WI38 (cell line): ENCODE measurements at regions not wholly inside any gene's neighbourhood (a gene's known extent, or its start where the extent isn't known, plus 50 kb on each side); places are given as distances from the start of the nearest gene placed in this dataset.

Experiments used
- H3K4me3 ChIP-seq: 2 replicates; pipeline ENCODE4 v1.5.1; 2011; ENCODE audit warnings: low read depth, mild to moderate bottlenecking, control low read depth, low read length
- CTCF ChIP-seq: IDR thresholded peaks from 2 replicates; pipeline ENCODE4 v1.5.1; 2012; ENCODE audit warnings: low read depth, mild to moderate bottlenecking, control low read depth, low read length

DNA sequence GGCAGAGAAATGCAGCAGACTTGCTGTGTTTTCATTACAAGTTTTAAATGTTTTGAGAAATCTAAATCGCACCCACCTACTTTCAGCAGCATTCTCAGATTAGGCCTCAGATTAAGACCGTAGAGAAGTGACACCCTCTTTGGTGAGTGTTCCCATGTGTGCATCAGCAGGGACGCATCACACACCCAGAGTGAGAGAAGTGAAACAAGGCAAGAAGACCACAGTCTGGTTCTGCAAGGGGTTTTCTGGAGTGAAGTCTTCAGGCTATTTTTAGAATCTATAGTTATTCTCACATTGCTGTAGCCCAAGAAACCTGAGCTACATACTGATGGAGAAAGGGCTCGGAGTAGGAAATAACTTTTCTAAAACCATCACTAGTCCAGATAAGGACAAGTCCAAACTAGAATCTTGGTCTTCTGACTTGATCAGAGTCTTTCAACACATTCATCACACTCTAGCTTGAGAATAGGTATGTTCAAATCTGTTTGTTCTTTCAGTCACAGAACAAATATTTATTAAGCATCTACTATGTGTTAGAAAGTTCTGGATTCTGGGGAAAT lies 1216.6 kb upstream of the PIK3C3 start:
- no peak for TF ChIP-seq CTCF
- H3K4me3 ChIP-seq, result no peak overlapping the region

- no peak overlapping the region for H3K4me3 ChIP-seq
- TF ChIP-seq CTCF, result no peak
Measured at GRCh38 chr18:40708726-40709125, 1246.3 kb upstream of the PIK3C3 start.

DNA sequence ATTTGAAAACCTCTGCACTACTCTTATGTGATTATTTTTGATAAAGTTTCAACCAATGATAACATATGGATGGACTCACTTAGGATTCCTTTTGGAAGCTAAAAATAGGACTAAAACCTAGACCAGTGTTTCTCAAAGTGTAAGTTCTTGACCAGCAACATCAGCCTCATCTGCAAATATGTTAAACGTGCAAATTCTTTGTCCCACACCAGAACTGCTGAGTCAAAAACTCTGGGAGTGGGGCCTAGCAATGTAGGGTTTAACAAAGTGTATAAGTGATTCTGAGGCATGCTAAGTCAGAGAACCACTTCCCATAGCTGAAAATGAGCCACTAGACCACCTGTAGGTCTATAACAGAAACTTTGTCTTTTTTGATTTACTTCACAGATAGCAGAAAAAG lies 1247.2 kb upstream of the PIK3C3 start:
- no peak overlapping the region for H3K4me3 ChIP-seq
- TF ChIP-seq CTCF, result no peak

DNA sequence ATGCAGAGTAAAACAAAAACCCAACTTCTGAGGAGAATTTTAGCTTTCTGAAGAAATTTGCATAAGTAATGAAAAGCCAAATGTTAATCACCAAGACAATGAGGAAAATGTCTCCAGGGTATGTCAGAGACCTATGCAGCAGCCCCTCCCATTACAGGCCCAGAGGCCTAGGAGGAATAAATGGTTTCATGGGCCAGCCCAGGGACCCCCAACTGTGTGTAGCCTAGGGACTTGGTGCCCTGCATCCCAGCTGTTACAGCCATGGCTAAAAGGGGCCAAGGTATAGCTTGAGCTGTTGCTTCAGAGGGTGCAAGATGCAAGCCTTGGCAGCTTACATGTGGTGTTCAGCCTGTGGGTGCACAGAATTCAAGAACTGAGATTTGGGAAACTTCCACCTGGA lies 1256.9 kb upstream of the PIK3C3 start:
- H3K4me3 ChIP-seq, result no peak overlapping the region
- TF ChIP-seq CTCF, result no peak

DNA sequence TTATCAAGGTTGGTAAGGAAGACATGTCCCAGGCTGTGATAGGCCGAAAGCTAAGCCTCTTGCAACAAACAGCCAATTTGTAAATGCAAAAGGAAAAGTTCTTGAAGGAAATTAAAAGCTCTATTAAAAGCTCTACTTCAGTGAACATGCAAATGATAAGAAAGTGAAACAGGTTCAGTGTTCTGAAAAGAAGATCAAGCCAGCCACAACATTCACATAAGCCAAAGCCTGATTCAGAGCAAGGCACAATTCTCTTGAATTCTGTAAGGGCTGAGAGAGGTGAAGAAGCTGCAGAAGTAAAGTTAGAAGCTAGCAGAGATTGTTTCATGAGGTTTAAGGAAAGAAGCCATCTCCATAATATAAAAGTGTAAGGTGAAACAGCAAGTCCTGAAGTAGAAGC lies 1259.5 kb upstream of the PIK3C3 start:
- TF ChIP-seq CTCF, result no peak
- no peak overlapping the region for H3K4me3 ChIP-seq

DNA sequence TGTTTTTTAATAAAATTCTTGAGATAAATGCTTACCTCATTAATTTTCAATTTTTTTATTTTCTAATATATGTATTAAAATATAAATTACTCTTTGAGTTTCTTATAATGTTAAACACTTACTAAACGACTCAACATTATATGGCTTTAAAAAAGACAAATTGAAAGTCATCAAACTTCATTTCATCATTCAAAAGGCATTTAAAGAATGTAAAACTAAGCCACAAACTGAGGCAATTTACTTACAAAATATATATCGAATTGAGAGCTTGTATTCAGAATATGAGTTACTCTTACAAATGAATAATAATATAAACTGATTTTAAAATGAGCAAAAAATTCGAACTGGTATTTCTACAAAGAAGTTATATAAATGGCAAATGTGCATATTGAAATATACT lies 1262.2 kb upstream of the PIK3C3 start:
- H3K4me3 ChIP-seq, result no peak overlapping the region
- no peak for TF ChIP-seq CTCF

GRCh38 chr18:40690062-40690461 lies 1265.0 kb upstream of the PIK3C3 start:
- H3K4me3 ChIP-seq, result no peak overlapping the region
- TF ChIP-seq CTCF, result no peak
